NT2/D1 (cell line): ENCODE measurements at regions not wholly inside any gene's neighbourhood (a gene's known extent, or its start where the extent isn't known, plus 50 kb on each side); places are given as distances from the start of the nearest gene placed in this dataset.

Experiments
- YY1 ChIP-seq: IDR thresholded peaks from 2 replicates; pipeline ENCODE4 v1.6.1; 2011; ENCODE audit not compliant: insufficient read length, insufficient read depth
- ZNF274 ChIP-seq: IDR thresholded peaks from 2 replicates; pipeline ENCODE4 v1.6.1; 2011; ENCODE audit warnings: mild to moderate bottlenecking, low read depth, low read length

GRCh38 chr6:10268611-10269310 lies 146.1 kb downstream of the TFAP2A start:
- TF ChIP-seq ZNF274: no peak
- no peak for TF ChIP-seq YY1
